K562 (cell line): ENCODE measurements at regions not wholly inside any gene's neighbourhood (a gene's known extent, or its start where the extent isn't known, plus 50 kb on each side); places are given as distances from the start of the nearest gene placed in this dataset.

Source experiments
- CBFA2T3 ChIP-seq: fragments of 450-650 bp; IDR thresholded peaks from 2 replicates; pipeline ENCODE4 v1.6.1; 2017
- DPF2 ChIP-seq: fragments of 450-650 bp; IDR thresholded peaks from 2 replicates; pipeline ENCODE4 v1.6.1; 2016
- EP300 ChIP-seq: IDR thresholded peaks from 2 replicates; pipeline ENCODE4 v1.6.1; 2012; ENCODE audit warnings: low read length, improper control_type of control experiment
- FOS ChIP-seq: IDR thresholded peaks from 3 replicates; pipeline ENCODE4 v1.6.1; 2011; ENCODE audit not compliant: insufficient read length; ENCODE audit errors: extremely low read depth
- FOSL1 ChIP-seq: fragments of 200-800 bp; sonication (Bioruptor generic); conservative IDR thresholded peaks from 2 replicates; pipeline ENCODE4 v1.6.1; 2016; ENCODE audit warnings: missing genetic modification characterization, missing compliant biosample characterization
- HIVEP1 ChIP-seq: fragments of 250-450 bp; sonication (Bioruptor Pico); IDR thresholded peaks from 2 replicates; pipeline ENCODE4 v1.4.0; 2020; ENCODE audit warnings: mild to moderate bottlenecking
- HNRNPH1 ChIP-seq: fragments of 200-400 bp; formaldehyde crosslinking; optimal IDR thresholded peaks from 2 replicates; pipeline ENCODE3; 2017; ENCODE audit warnings: low read depth, mild to moderate bottlenecking, low read length, moderate library complexity
- JUN ChIP-seq, 2 experiments: sonication (generic) in 1 of 2; formaldehyde crosslinking in 1 of 2; IDR thresholded peaks; 2 replicates each; pipeline versions ENCODE4 v1.6.1 to v1.8.0; 2012 to 2022; ENCODE audit warnings: borderline replicate concordance in 2 of 2, mild to moderate bottlenecking in 2 of 2, improper control_type of control experiment in 1 of 2, low read depth in 1 of 2, low read length in 1 of 2, missing genetic modification reagents in 1 of 2
- L3MBTL2 ChIP-seq: fragments of 450-650 bp; IDR thresholded peaks from 2 replicates; pipeline ENCODE4 v1.6.1; 2016; ENCODE audit warnings: mild to moderate bottlenecking, moderate library complexity
- LCOR ChIP-seq: sonication (generic); formaldehyde crosslinking; IDR thresholded peaks from 2 replicates; pipeline ENCODE4 v1.8.0; 2022; ENCODE audit warnings: mild to moderate bottlenecking, missing genetic modification reagents
- NR1H2 ChIP-seq: sonication (generic); formaldehyde crosslinking; IDR thresholded peaks from 2 replicates; pipeline ENCODE4 v1.4.0; 2020; ENCODE audit warnings: mild to moderate bottlenecking, missing genetic modification reagents
- RAD21 ChIP-seq, 2 experiments: fragments of 250-450 bp in 1 of 2; fragments of 450-650 bp in 1 of 2; sonication (Bioruptor Pico) in 1 of 2; formaldehyde crosslinking in 1 of 2; IDR thresholded peaks in 1 of 2; conservative IDR thresholded peaks in 1 of 2; 2 replicates each; pipeline versions ENCODE4 v1.4.0 to v1.8.0; 2020 to 2022; ENCODE audit warnings: mild to moderate bottlenecking in 2 of 2, moderate library complexity in 1 of 2
- RB1 ChIP-seq: fragments of 450-650 bp; IDR thresholded peaks from 2 replicates; pipeline ENCODE4 v1.6.1; 2017; ENCODE audit warnings: low read depth, mild to moderate bottlenecking
- REST ChIP-seq, 2 experiments: fragments of 450-650 bp; formaldehyde crosslinking in 1 of 2; IDR thresholded peaks; 2 replicates each; pipeline versions ENCODE4 v1.4.0 to v1.6.1; 2014 to 2020; ENCODE audit warnings: mild to moderate bottlenecking in 2 of 2, borderline replicate concordance in 1 of 2, low read depth in 1 of 2
- SMARCE1 ChIP-seq: fragments of 450-650 bp; IDR thresholded peaks from 2 replicates; pipeline ENCODE4 v1.7.1; 2016; ENCODE audit warnings: mild to moderate bottlenecking
- TAL1 ChIP-seq: fragments of 450-650 bp; IDR thresholded peaks from 2 replicates; pipeline ENCODE4 v1.6.1; 2016; ENCODE audit warnings: mild to moderate bottlenecking
- TEAD4 ChIP-seq, 2 experiments: sonication (generic) in 1 of 2; formaldehyde crosslinking in 1 of 2; IDR thresholded peaks; 2 replicates each; pipeline versions ENCODE4 v1.6.1 to v1.8.0; 2012 to 2022; ENCODE audit warnings: borderline replicate concordance in 1 of 2, inconsistent platforms in 1 of 2, low read length in 1 of 2, mild to moderate bottlenecking in 1 of 2, missing genetic modification reagents in 1 of 2
- TRIM24 ChIP-seq, 2 experiments: fragments of 450-650 bp; IDR thresholded peaks; 2 replicates each; pipeline ENCODE4 v1.6.1; 2016
- ZNF224 ChIP-seq: sonication (generic); formaldehyde crosslinking; IDR thresholded peaks from 2 replicates; pipeline ENCODE4 v1.8.0; 2022; ENCODE audit warnings: mild to moderate bottlenecking, missing genetic modification reagents
- ZNF41 ChIP-seq: fragments of 250-450 bp; sonication (Bioruptor Pico); conservative IDR thresholded peaks from 2 replicates; pipeline ENCODE4 v1.4.0; 2020; ENCODE audit warnings: mild to moderate bottlenecking

GRCh38 chr12:46523863-46524770 is 151.5 kb upstream of the SLC38A2 start (continued):
- TF ChIP-seq REST (IDR thresholded peaks at IDR 0.05; ENCODE audit: borderline replicate concordance) = peak; percentile 24; the same call in 1 of the 2 replicates
- TF ChIP-seq REST (CRISPR knock-in tag; IDR thresholded peaks at IDR 0.05; ENCODE audit: low read depth) = no peak
- peak; percentile 66 for TF ChIP-seq TEAD4 (IDR thresholded peaks at IDR 0.05; ENCODE audit: low read length)
- TF ChIP-seq TEAD4 (CRISPR knock-in tag; IDR thresholded peaks at IDR 0.05; ENCODE audit: borderline replicate concordance) = no peak
- TF ChIP-seq SMARCE1 = peak; percentile 54
- no peak for TF ChIP-seq HIVEP1
- peak; percentile 88 for TF ChIP-seq LCOR (CRISPR knock-in tag)
- TF ChIP-seq TAL1 = peak; percentile 28; the same call in 1 of the 2 replicates
- peak; percentile 91; the same call in 1 of the 2 replicates for TF ChIP-seq JUN (IDR thresholded peaks at IDR 0.05; ENCODE audit: borderline replicate concordance, low read depth, low read length)
- TF ChIP-seq JUN (CRISPR knock-in tag; IDR thresholded peaks at IDR 0.05; ENCODE audit: borderline replicate concordance) = no peak
- no peak for TF ChIP-seq RB1
- TF ChIP-seq L3MBTL2 = peak; percentile 39
- peak; percentile 99 for TF ChIP-seq FOSL1
- TF ChIP-seq HNRNPH1 = no peak
- TF ChIP-seq CBFA2T3 = peak; percentile 83
- peak in 1 of 2 experiments; percentile 80; a peak in 2 of 4 replicates for TF ChIP-seq TRIM24 (IDR thresholded peaks at IDR 0.05)
- TF ChIP-seq EP300 = peak; percentile 76; the same call in 1 of the 2 replicates
- no peak for TF ChIP-seq ZNF224 (CRISPR knock-in tag)
- TF ChIP-seq ZNF41 = no peak
- TF ChIP-seq NR1H2 (CRISPR knock-in tag) = no peak
- peak in 1 of 2 experiments; percentile 28; a peak in 1 of 4 replicates for TF ChIP-seq RAD21 (CRISPR knock-in tag; conservative IDR thresholded peaks at IDR 0.05 in 1 of 2, IDR thresholded peaks at IDR 0.05 in 1 of 2)
- TF ChIP-seq FOS = peak; percentile 61
- peak; percentile 64; the same call in 1 of the 2 replicates for TF ChIP-seq DPF2
